ENCODE measurements at regions not wholly inside any gene's neighbourhood (a gene's known extent, or its start where the extent isn't known, plus 50 kb on each side); places are given as distances from the start of the nearest gene placed in this dataset.

- DNase-seq: no peak
These were observed 231.2 kb upstream of the TMTC1 start for GRCh38 chr12:30014991-30015390.

GRCh38 chr12:30012816-30013450 is 229.2 kb upstream of the TMTC1 start:
- no peak for DNase-seq

- no peak for DNase-seq
These were observed 226.6 kb upstream of the TMTC1 start for GRCh38 chr12:30010071-30011052.

GRCh38 chr12:30006021-30006420 is 222.3 kb upstream of the TMTC1 start:
- no peak for DNase-seq

GRCh38 chr12:30003321-30003720 is 219.6 kb upstream of the TMTC1 start:
- DNase-seq: no peak

- DNase-seq: no peak
These were observed 218.9 kb upstream of the TMTC1 start for GRCh38 chr12:30002677-30003076.

GRCh38 chr12:30000401-30000800 is 216.7 kb upstream of the TMTC1 start:
- no peak for DNase-seq

- no peak for DNase-seq
These were observed 213.3 kb upstream of the TMTC1 start for GRCh38 chr12:29996993-29997392.

- DNase-seq: no peak
These were observed 208.6 kb upstream of the TMTC1 start for GRCh38 chr12:29992366-29992765.

GRCh38 chr12:29991924-29992323 is 208.2 kb upstream of the TMTC1 start:
- no peak for DNase-seq

GRCh38 chr12:29990971-29991370 is 207.2 kb upstream of the TMTC1 start:
- no peak for DNase-seq

- DNase-seq: no peak
These were observed 200.1 kb upstream of the TMTC1 start for GRCh38 chr12:29983851-29984250.

GRCh38 chr12:29980304-29980703 is 196.6 kb upstream of the TMTC1 start:
- no peak for DNase-seq

GRCh38 chr12:29971446-29971845 is 187.7 kb upstream of the TMTC1 start:
- no peak for DNase-seq

- DNase-seq: no peak
These were observed 186.8 kb upstream of the TMTC1 start for GRCh38 chr12:29970501-29970900.

GRCh38 chr12:29962276-29963035 is 178.7 kb upstream of the TMTC1 start:
- no peak for DNase-seq

- DNase-seq: no peak
These were observed 177.5 kb upstream of the TMTC1 start for GRCh38 chr12:29961231-29961630.

- no peak for DNase-seq
These were observed 176.4 kb upstream of the TMTC1 start for GRCh38 chr12:29960122-29960521.

- no peak for DNase-seq
These were observed 174.1 kb upstream of the TMTC1 start for GRCh38 chr12:29957835-29958234.

- DNase-seq: no peak
These were observed 162.2 kb upstream of the TMTC1 start for GRCh38 chr12:29945904-29946303.

GRCh38 chr12:29944269-29945000 is 160.7 kb upstream of the TMTC1 start:
- no peak for DNase-seq

GRCh38 chr12:29943683-29944082 is 159.9 kb upstream of the TMTC1 start:
- no peak for DNase-seq

GRCh38 chr12:29940811-29941210 is 157.1 kb upstream of the TMTC1 start:
- no peak for DNase-seq

All from activated CD8-positive, alpha-beta memory T cell treated with anti-CD3 and anti-CD28 coated beads, Interleukin-2, amount 50 U/mL, for 48 hours (primary cell).